Ishikawa (cell line): ENCODE measurements at regions not wholly inside any gene's neighbourhood (a gene's known extent, or its start where the extent isn't known, plus 50 kb on each side); places are given as distances from the start of the nearest gene placed in this dataset.

Source experiments
- CEBPB ChIP-seq: IDR thresholded peaks from 2 replicates; pipeline ENCODE4 v1.6.1; 2012
- EGR1 ChIP-seq: IDR thresholded peaks from 2 replicates; pipeline ENCODE4 v1.6.1; 2012
- EP300 ChIP-seq: IDR thresholded peaks from 2 replicates; pipeline ENCODE4 v1.6.1; 2012; ENCODE audit warnings: borderline replicate concordance
- RAD21 ChIP-seq: IDR thresholded peaks from 2 replicates; pipeline ENCODE4 v1.6.1; 2012; ENCODE audit warnings: low read depth
- TAF1 ChIP-seq: IDR thresholded peaks from 2 replicates; pipeline ENCODE4 v1.6.1; 2012; ENCODE audit warnings: low read depth, mild to moderate bottlenecking
- TF ChIP-seq, protein P1 (sequence below): IDR thresholded peaks from 2 replicates; pipeline ENCODE4 v1.6.1; 2012

DNA sequence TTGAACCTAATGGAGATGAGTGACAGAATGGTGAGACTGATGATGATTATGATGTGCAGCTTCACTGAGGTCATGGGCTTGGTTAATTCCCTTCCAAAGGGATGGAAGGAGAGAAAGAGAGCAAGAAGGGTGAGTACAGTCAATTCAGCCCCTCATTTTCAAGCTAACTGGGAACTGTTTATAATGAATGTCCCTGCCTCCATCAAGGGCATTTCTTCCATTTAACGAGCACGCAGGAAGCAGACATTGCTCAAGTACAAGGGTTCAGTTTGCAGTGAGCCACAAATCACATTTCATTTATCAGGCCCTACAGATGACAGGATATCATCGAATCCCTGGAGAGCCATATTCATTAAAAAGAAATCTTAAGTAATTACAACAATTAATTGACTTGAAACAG lies 158.3 kb upstream of the EEF1E1 start:
- no peak for TF ChIP-seq EGR1
- TF ChIP-seq, protein P1, sequence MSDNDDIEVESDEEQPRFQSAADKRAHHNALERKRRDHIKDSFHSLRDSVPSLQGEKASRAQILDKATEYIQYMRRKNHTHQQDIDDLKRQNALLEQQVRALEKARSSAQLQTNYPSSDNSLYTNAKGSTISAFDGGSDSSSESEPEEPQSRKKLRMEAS: no peak
- no peak for TF ChIP-seq TAF1
- no peak for TF ChIP-seq EP300
- TF ChIP-seq CEBPB: no peak
- TF ChIP-seq RAD21: no peak
